ENCODE measurements at regions not wholly inside any gene's neighbourhood (a gene's known extent, or its start where the extent isn't known, plus 50 kb on each side); places are given as distances from the start of the nearest gene placed in this dataset.

- DNase-seq (ENCODE audit: extremely low spot score in 2 of 2): no peak
- Histone ChIP-seq H3K36me3 (no peaks in the 10 kb centered on the region), H3K4me3 (no peak overlapping the region), H3K27me3 (no peaks in the 10 kb centered on the region), H3K27ac (no peak overlapping the region), H3K4me1 (no peaks in the 10 kb centered on the region), H3K9me3 (no peaks in the 10 kb centered on the region)
- intact Hi-C loops (cut with DNase I): no loop called here
- TF ChIP-seq POLR2AphosphoS5 (IDR thresholded peaks at IDR 0.05; ENCODE audit: insufficient read depth in 1 of 2, low read depth in 1 of 2): no peak
- TF ChIP-seq POLR2A (IDR thresholded peaks at IDR 0.05): no peak
- TF ChIP-seq CTCF (IDR thresholded peaks at IDR 0.05): no peak
Observed at GRCh38 chrX:95626748-95627147, 1057.9 kb upstream of the DIAPH2 start.

DNA sequence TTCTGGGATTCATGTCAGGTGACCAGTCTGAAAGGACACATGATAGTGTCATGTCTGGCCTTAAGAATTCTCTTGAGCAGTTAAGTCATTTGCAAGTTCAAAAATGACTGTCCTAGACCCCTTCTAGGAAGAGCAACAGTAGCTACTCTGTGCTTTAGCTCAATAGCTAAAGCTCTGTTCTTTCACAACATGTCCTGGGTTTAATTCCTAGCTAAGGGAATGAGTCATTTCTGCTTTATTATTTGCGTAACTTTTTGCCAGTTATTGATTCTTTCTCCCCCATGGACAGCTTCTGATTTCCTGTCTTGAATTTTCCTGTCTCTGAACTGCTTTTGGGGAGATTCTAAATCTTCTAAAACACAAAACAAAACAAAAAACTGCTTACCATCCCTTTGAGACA lies 1055.8 kb upstream of the DIAPH2 start:
- H3K9me3 ChIP-seq: no peaks in the 10 kb centered on the region
- H3K4me1 ChIP-seq: no peaks in the 10 kb centered on the region
- no peak overlapping the region for H3K4me3 ChIP-seq
- TF ChIP-seq POLR2AphosphoS5 (IDR thresholded peaks at IDR 0.05; ENCODE audit: insufficient read depth in 1 of 2, low read depth in 1 of 2) (no peak), CTCF (IDR thresholded peaks at IDR 0.05) (no peak), POLR2A (IDR thresholded peaks at IDR 0.05) (no peak)
- no peak for DNase-seq (ENCODE audit: extremely low spot score in 2 of 2)
- H3K27me3 ChIP-seq: no peaks in the 10 kb centered on the region
- intact Hi-C loops (cut with DNase I): no loop called here
- no peak overlapping the region for H3K27ac ChIP-seq
- no peaks in the 10 kb centered on the region for H3K36me3 ChIP-seq

- H3K4me1 ChIP-seq: no peaks in the 10 kb centered on the region
- no peaks in the 10 kb centered on the region for H3K27me3 ChIP-seq
- H3K27ac ChIP-seq: no peak overlapping the region
- TF ChIP-seq POLR2AphosphoS5 (IDR thresholded peaks at IDR 0.05; ENCODE audit: insufficient read depth in 1 of 2, low read depth in 1 of 2): no peak
- DNase-seq (ENCODE audit: extremely low spot score in 2 of 2): no peak
- intact Hi-C loops (cut with DNase I): no loop called here
- no peaks in the 10 kb centered on the region for H3K9me3 ChIP-seq
- no peaks in the 10 kb centered on the region for H3K36me3 ChIP-seq
- no peak overlapping the region for H3K4me3 ChIP-seq
Observed at GRCh38 chrX:95629737-95630136, 1054.9 kb upstream of the DIAPH2 start.

DNA sequence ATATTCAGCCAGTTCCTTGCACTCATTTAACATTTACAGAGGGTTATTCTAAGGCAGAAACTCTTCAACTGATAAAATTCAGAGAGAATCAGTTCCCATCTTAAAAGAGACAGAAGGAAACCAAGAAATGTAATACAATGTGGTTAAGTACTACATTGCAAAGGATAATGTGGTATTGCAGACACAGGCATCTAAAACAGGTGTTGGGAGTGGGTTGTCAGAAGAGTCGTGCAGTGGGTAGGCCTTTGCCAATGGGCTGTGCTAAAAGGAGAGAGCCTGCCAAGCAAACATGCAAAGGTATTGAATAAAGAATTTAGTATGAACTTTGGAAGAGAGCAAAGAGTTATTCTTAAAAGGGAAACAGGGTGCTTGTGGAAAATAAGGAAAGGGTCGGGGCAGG lies 1044.4 kb upstream of the DIAPH2 start:
- Histone ChIP-seq H3K27ac (no peak overlapping the region), H3K36me3 (no peaks in the 10 kb centered on the region), H3K4me1 (no peaks in the 10 kb centered on the region), H3K9me3 (no peaks in the 10 kb centered on the region), H3K27me3 (no peaks in the 10 kb centered on the region), H3K4me3 (no peak overlapping the region)
- TF ChIP-seq POLR2AphosphoS5 (IDR thresholded peaks at IDR 0.05; ENCODE audit: insufficient read depth in 1 of 2, low read depth in 1 of 2): no peak
- no peak for TF ChIP-seq POLR2A (IDR thresholded peaks at IDR 0.05)
- TF ChIP-seq CTCF (IDR thresholded peaks at IDR 0.05): no peak
- intact Hi-C loops (cut with DNase I): no loop called here
- DNase-seq (ENCODE audit: extremely low spot score in 2 of 2): no peak

DNA sequence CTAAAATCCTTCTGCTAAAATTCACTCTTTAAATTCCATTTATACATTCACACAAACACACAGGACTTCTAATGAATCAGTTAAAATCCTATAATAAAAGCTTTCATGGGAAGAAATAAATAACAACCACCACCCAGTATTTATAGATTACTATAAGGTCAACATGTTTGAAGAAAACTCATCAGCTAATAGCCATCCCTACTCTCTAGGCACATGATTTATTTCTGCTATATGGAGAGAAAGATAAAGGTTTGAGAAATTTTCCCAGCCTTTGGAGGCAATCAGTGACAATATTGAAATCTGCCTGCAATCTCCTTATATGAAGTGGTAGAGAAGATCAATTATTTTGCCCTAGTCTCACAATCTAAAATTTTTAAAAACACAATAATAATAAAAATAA lies 1038.9 kb upstream of the DIAPH2 start:
- H3K9me3 ChIP-seq: no peaks in the 10 kb centered on the region
- no peak overlapping the region for H3K4me3 ChIP-seq
- H3K4me1 ChIP-seq: no peaks in the 10 kb centered on the region
- TF ChIP-seq POLR2AphosphoS5 (IDR thresholded peaks at IDR 0.05; ENCODE audit: insufficient read depth in 1 of 2, low read depth in 1 of 2) (no peak), CTCF (IDR thresholded peaks at IDR 0.05) (no peak), POLR2A (IDR thresholded peaks at IDR 0.05) (no peak)
- H3K27ac ChIP-seq: no peak overlapping the region
- no peaks in the 10 kb centered on the region for H3K36me3 ChIP-seq
- intact Hi-C loops (cut with DNase I): no loop called here
- H3K27me3 ChIP-seq: no peaks in the 10 kb centered on the region
- no peak for DNase-seq (ENCODE audit: extremely low spot score in 2 of 2)

DNA sequence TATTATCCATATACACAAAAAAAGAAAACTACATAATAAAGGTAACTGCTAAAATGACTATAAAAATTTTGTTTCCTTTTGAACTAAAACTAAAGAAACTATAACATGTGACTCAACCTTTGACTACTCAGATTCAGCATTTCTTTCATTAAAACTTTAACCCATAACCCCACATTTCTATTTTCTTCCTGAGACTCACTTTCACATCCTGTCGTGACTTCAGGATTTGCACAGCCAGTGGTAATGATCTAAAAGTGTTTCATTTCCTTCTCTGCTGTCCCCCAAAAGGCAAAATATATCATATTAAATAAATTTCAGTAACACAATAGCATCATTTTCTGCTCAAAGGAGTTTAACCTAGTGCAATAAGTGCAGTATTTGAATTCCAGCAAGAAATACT lies 1022.4 kb upstream of the DIAPH2 start:
- Histone ChIP-seq H3K27ac (no peak overlapping the region), H3K36me3 (no peaks in the 10 kb centered on the region), H3K4me3 (no peak overlapping the region), H3K9me3 (no peaks in the 10 kb centered on the region), H3K4me1 (no peaks in the 10 kb centered on the region), H3K27me3 (no peaks in the 10 kb centered on the region)
- TF ChIP-seq CTCF (IDR thresholded peaks at IDR 0.05): no peak
- TF ChIP-seq POLR2AphosphoS5 (IDR thresholded peaks at IDR 0.05; ENCODE audit: insufficient read depth in 1 of 2, low read depth in 1 of 2): no peak
- no peak for TF ChIP-seq POLR2A (IDR thresholded peaks at IDR 0.05)
- intact Hi-C loops (cut with DNase I): no loop called here
- no peak for DNase-seq (ENCODE audit: extremely low spot score in 2 of 2)
